ENCODE measurements at regions not wholly inside any gene's neighbourhood (a gene's known extent, or its start where the extent isn't known, plus 50 kb on each side); places are given as distances from the start of the nearest gene placed in this dataset.

GRCh38 chr2:37812941-37813730, 112.0 kb upstream of the RMDN2 start:
- no peak for TF ChIP-seq ATF3 (IDR thresholded peaks at IDR 0.05)
- TF ChIP-seq MAX (IDR thresholded peaks at IDR 0.05) = no peak
- TF ChIP-seq REST (IDR thresholded peaks at IDR 0.05) = no peak
- no peak for TF ChIP-seq CTCF (IDR thresholded peaks at IDR 0.05; ENCODE audit: low read depth, low read length, missing input control)
- no peak for TF ChIP-seq EGR1 (IDR thresholded peaks at IDR 0.05; ENCODE audit: low read depth in 2 of 2)
- no peak for TF ChIP-seq SP1 (IDR thresholded peaks at IDR 0.05)
- no peak for TF ChIP-seq GABPA (IDR thresholded peaks at IDR 0.05 in 1 of 2, conservative IDR thresholded peaks at IDR 0.05 in 1 of 2)
- no peak for TF ChIP-seq RAD21 (IDR thresholded peaks at IDR 0.05)
- TF ChIP-seq HNF4G (IDR thresholded peaks at IDR 0.05) = no peak
- no peak for TF ChIP-seq ZBTB33 (IDR thresholded peaks at IDR 0.05)
- no peak for TF ChIP-seq HNF4A (conservative IDR thresholded peaks at IDR 0.05)
- no peak for TF ChIP-seq RXRA (IDR thresholded peaks at IDR 0.05)
- TF ChIP-seq TAF1 (conservative IDR thresholded peaks at IDR 0.05) = no peak
- no peak for TF ChIP-seq YY1 (IDR thresholded peaks at IDR 0.05)
